HepG2 (cell line): ENCODE measurements at regions not wholly inside any gene's neighbourhood (a gene's known extent, or its start where the extent isn't known, plus 50 kb on each side); places are given as distances from the start of the nearest gene placed in this dataset.

Source experiments
- CC2D1A ChIP-seq: sonication (generic); formaldehyde crosslinking; IDR thresholded peaks from 2 replicates; pipeline ENCODE4 v1.8.1; 2023; ENCODE audit warnings: mild to moderate bottlenecking, missing genetic modification reagents
- ETV5 ChIP-seq: IDR thresholded peaks from 2 replicates; pipeline ENCODE4 v1.6.1; 2018; ENCODE audit warnings: missing biosample characterization, missing genetic modification reagents, inconsistent platforms, borderline replicate concordance
- FOSL2 ChIP-seq: sonication (generic); formaldehyde crosslinking; IDR thresholded peaks from 2 replicates; pipeline ENCODE4 v1.4.0; 2020; ENCODE audit warnings: missing genetic modification reagents
- GLI4 ChIP-seq: sonication (generic); formaldehyde crosslinking; IDR thresholded peaks from 2 replicates; pipeline ENCODE4 v1.5.1; 2020; ENCODE audit warnings: missing genetic modification reagents, mild to moderate bottlenecking, moderate library complexity, borderline replicate concordance
- GLMP ChIP-seq: sonication (generic); formaldehyde crosslinking; IDR thresholded peaks from 2 replicates; pipeline ENCODE4 v1.9.0; 2021; ENCODE audit warnings: missing genetic modification reagents, mild to moderate bottlenecking, borderline replicate concordance
- HDAC6 ChIP-seq: fragments of 200-600 bp; sonication (generic); IDR thresholded peaks from 2 replicates; pipeline ENCODE4 v1.7.0; 2017; ENCODE audit warnings: mild to moderate bottlenecking, antibody characterized with exemption, low read length, low read depth
- KIAA2018 ChIP-seq: sonication (generic); formaldehyde crosslinking; IDR thresholded peaks from 2 replicates; pipeline ENCODE4 v1.5.0; 2020; ENCODE audit warnings: mild to moderate bottlenecking, missing genetic modification reagents, borderline replicate concordance
- SALL1 ChIP-seq: sonication (generic); formaldehyde crosslinking; IDR thresholded peaks from 2 replicates; pipeline ENCODE4 v1.8.0; 2022; ENCODE audit warnings: mild to moderate bottlenecking, missing genetic modification reagents
- ZBTB8A ChIP-seq: sonication (generic); formaldehyde crosslinking; IDR thresholded peaks from 2 replicates; pipeline ENCODE4 v1.4.0; 2020; ENCODE audit warnings: mild to moderate bottlenecking, low read depth, missing genetic modification reagents, borderline replicate concordance
- ZFP36 ChIP-seq: fragments of 150-350 bp; IDR thresholded peaks from 2 replicates; pipeline ENCODE4 v1.6.1; 2018; ENCODE audit warnings: borderline replicate concordance, low read length, low read depth; ENCODE audit not compliant: partially characterized antibody
- ZNF407 ChIP-seq: sonication (generic); formaldehyde crosslinking; IDR thresholded peaks from one replicate; pipeline ENCODE4 v1.5.1; 2020; ENCODE audit warnings: mild to moderate bottlenecking, missing genetic modification reagents; ENCODE audit errors: not compliant biosample characterization
- ZNF776 ChIP-seq: sonication (generic); formaldehyde crosslinking; IDR thresholded peaks from 2 replicates; pipeline ENCODE4 v1.4.0; 2020; ENCODE audit warnings: mild to moderate bottlenecking, missing genetic modification reagents

- TF ChIP-seq KIAA2018 (CRISPR knock-in tag) (no peak), SALL1 (CRISPR knock-in tag) (no peak), GLI4 (CRISPR knock-in tag) (no peak), ZNF407 (CRISPR knock-in tag) (no peak), GLMP (no peak), ETV5 (CRISPR knock-in tag) (peak; percentile 39; the same call in 1 of the 2 replicates), FOSL2 (CRISPR knock-in tag) (peak; percentile 93), ZBTB8A (CRISPR knock-in tag) (no peak), ZFP36 (no peak), HDAC6 (no peak), ZNF776 (CRISPR knock-in tag) (no peak), CC2D1A (no peak)
Measured at GRCh38 chr10:28984431-28984830, 304.4 kb upstream of the LYZL1 start (continued).
